HG02885 (cell line): ENCODE measurements at regions not wholly inside any gene's neighbourhood (a gene's known extent, or its start where the extent isn't known, plus 50 kb on each side); places are given as distances from the start of the nearest gene placed in this dataset.
"Not testable (repeated sequence)": the region's sequence is repeated elsewhere in the genome, so short reads cannot be mapped to it uniquely, and the experiment has no call there.

Source experiments
- ATAC-seq: cut with Tn5 transposase; IDR thresholded peaks from one replicate; pipeline ENCODE4 v1.9.1; 2021; ENCODE audit warnings: mild to moderate bottlenecking; ENCODE audit not compliant: unreplicated experiment, poor library complexity

- not testable (repeated sequence) for ATAC-seq
Observed at GRCh38 chr15:19964480-19964879, 577.1 kb downstream of the GOLGA6L6 start.

- ATAC-seq = no peak
Observed at GRCh38 chr15:19956124-19956796, 585.3 kb downstream of the GOLGA6L6 start.

GRCh38 chr15:19944261-19944888 is 597.2 kb downstream of the GOLGA6L6 start:
- ATAC-seq = no peak

GRCh38 chr15:19943515-19943914 is 598.1 kb downstream of the GOLGA6L6 start:
- ATAC-seq = no peak

- ATAC-seq = not testable (repeated sequence)
Observed at GRCh38 chr15:19903281-19903680, 638.3 kb downstream of the GOLGA6L6 start.

GRCh38 chr15:19902388-19902787 is 639.2 kb downstream of the GOLGA6L6 start:
- not testable (repeated sequence) for ATAC-seq

- not testable (repeated sequence) for ATAC-seq
Observed at GRCh38 chr15:19901414-19901813, 640.2 kb downstream of the GOLGA6L6 start.

- no peak for ATAC-seq
Observed at GRCh38 chr15:19899021-19899824, 642.4 kb downstream of the GOLGA6L6 start.

- ATAC-seq = not testable (repeated sequence)
Observed at GRCh38 chr15:19888811-19889210, 652.8 kb downstream of the GOLGA6L6 start.

GRCh38 chr15:19844061-19844460 is 697.5 kb downstream of the GOLGA6L6 start:
- ATAC-seq = not testable (repeated sequence)
